HG03159 (cell line): ENCODE measurements at regions not wholly inside any gene's neighbourhood (a gene's known extent, or its start where the extent isn't known, plus 50 kb on each side); places are given as distances from the start of the nearest gene placed in this dataset.
"Not testable (repeated sequence)": the region's sequence is repeated elsewhere in the genome, so short reads cannot be mapped to it uniquely, and the experiment has no call there.

Experiments used
- ATAC-seq: cut with Tn5 transposase; IDR thresholded peaks from one replicate; pipeline ENCODE4 v1.9.1; 2021; ENCODE audit warnings: mild to moderate bottlenecking, moderate library complexity; ENCODE audit not compliant: unreplicated experiment

DNA sequence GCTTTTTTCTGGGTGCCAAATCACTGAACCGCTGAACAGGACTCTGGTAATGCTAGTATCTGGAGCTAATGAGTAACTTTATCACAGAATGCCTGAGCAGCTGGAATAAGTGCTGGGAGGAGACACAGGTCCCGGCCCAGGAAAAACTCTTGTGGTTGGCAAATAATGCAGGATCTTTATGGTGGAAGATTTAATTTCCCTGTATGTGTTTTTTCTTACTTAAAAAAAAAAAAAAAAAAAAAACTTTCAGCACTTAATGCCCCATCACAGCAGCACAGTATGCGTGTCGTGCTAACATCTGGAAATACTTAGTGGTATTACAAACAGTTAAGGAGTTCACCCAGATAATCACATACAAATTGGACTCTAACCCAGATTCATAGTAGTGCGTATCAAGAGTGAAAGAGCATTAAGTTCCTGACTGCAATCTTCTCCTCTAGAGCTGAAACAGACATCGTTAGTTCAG, 220.7 kb downstream of the TOMM20 start:
- ATAC-seq: no peak

DNA sequence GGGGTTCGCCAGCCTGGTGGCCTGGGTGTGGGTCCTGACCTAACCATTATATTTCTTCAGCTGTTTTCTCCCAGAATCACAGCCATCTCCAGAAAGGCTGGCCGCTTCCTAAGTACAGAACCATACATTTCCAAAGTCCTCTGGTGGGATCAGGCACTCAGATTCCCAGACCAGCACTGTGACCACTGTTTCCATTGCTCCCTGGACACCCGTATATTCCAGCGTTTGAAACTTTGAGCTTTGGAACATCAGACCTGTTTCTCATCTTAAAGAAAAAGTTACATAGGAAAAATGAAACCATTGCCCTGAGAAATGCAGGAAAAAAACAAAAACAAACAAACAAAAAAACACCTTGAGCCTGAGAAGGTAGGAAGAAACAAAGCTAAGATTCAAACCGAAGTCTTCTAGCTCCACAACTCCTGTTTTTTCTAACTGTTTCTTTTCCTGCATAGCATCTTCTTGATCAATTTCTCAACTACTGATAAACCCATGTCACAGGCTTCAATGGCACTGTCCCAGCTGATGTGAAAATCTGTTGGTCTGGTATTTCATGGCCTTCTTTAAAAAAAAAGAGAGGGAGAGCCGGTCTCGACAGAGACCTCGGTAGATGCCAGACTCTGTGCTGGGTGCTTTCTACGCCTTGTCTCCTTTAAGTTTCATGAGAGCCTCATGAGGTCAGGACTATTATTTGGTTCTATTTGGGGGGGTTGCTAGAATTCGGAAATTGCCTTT, 221.3 kb downstream of the TOMM20 start:
- ATAC-seq: no peak

DNA sequence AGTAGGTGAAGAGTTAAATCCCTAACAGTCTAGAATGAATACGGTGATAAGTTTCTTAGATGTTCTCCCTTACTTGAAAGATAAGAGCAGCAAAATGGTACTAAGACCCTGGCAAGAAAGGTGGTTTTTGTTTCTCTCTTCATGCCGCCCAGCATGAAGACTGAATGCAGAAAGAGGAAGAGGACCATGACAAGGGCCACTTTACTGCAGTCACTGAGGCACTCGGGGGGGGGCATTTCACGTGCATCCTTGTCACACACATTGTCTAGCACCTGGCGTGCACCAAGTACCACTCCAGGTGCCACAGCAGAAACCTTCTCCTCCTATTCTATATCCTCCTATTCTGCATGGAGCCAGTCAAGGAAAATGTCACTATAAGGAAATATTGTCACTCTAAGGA, 222.0 kb downstream of the TOMM20 start:
- no peak for ATAC-seq

DNA sequence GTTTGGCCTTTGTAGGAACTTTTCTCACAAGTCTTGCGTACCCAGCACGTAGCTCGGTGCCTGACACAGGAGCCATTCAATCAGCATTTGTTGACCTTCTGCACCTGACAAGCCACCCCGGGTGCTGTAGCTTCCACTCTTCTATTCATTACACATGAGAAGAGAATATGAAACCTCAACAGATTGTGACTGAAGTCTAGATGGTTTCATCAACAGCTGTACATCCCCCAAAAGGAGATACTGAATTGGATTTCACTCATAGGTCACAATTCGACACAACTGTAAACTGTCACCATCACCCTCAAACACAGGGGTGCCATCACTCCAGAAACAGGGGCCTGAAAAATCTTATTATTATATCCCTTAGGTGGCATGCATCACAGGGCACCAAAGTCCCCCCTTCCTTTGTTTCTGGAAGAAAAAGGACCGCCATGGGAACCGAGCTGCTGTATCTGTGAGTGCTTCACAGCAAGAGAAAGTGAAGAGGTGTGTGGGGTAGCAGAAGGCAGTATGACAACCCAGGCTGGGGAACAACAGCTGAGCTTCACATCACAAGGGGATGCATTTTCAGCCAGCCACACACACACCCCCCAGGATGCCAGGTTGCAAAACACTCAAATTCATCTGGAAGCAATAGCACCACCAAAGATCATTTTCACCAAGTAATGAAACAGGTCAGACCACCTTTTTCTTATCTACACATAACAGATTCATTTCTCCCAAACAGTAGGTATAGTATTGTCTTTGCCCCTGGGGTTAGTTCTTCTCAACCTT, 225.7 kb downstream of the TOMM20 start:
- no peak for ATAC-seq

DNA sequence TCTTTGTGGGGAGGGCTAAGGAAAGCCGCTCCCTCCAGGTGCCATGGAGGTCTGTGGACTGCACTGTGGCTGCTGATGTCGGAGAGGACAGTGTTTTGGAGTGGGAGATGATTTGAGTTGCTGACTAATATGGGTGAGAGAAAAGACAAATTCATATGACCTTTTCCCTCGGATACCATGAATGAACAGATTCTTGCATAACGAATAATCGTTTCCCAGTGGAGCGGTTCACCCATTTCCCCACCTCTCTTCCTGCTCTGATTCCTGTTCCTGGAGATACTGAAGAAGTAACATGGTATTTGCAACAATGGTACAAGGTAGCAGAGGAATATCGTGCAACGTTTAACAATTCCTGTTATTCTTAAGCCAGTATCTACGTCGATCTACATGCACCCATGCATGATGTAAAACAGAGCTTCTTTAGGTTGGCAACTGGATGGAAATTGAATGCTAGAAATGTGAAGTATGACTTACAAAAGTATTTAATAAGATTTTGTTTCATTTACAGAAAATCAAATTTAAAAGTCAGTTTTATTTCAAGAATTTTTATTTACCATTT, 227.1 kb downstream of the TOMM20 start:
- ATAC-seq: no peak

DNA sequence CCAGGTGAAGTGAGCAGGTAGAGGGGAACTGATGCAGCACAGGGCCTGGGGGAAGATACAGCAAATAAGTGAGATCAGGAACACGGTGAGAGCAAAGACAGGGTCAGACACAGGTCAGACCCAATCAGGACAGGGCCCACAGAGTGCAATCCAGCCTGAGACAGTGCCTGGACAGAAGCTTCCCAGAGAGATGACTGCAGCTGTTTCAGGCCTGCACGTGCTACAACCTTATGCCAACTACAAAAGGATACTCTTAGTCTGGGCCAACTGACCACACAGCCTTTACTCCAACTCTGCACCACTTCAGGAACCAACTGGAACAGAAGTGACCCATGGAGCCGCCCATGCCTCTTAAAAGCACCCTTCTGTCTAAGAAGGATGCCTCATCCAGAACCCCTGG, 228.0 kb downstream of the TOMM20 start:
- no peak for ATAC-seq

DNA sequence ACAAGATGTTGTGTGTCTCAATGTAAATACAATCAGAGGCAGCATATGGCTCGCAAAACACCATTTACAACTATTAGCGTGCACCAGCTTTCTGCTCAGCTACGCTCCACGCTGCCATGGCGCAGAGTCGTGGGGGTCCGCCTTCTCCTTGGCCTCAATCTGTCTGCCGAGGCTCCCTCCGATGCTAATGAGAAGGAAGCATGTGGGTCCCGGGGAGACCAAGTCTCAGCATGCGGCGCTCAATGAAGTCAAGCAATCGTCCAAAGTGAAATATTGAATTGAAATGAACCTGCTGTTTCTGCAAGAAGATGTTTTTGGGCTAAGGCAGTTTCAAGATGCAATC, 228.9 kb downstream of the TOMM20 start:
- no peak for ATAC-seq

DNA sequence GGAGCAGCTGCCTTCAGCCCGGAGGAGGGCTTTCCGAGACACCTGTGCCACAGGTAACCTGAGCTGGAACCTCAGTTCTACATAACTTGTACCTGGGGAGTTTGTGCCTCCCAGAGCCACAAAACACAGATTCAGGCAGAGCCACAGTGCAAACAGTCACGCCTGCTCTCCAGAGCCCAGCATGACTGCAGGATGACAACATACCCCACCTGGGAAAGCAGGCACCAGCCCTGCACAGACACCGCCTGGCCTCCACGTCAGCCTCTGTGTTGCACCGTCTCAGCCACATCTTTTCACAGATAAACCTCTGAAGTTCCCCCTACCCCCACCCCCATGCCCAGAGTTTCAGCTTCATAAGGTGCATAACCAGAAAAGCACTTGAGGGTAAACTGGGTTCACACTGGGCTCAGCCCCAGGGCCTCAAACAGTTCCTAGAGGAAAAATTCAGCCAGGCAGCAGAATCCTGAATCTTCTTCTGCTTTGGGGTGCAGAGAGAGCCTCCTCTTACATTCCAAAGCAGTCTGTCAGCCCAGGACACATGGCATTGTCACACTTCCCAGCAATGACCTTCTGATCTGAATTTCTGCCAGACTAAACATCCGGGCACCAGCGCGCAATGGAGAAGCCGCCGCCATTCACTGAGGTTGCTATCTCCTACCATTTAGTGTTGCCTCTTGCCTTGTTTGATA, 229.5 kb downstream of the TOMM20 start:
- ATAC-seq: no peak

DNA sequence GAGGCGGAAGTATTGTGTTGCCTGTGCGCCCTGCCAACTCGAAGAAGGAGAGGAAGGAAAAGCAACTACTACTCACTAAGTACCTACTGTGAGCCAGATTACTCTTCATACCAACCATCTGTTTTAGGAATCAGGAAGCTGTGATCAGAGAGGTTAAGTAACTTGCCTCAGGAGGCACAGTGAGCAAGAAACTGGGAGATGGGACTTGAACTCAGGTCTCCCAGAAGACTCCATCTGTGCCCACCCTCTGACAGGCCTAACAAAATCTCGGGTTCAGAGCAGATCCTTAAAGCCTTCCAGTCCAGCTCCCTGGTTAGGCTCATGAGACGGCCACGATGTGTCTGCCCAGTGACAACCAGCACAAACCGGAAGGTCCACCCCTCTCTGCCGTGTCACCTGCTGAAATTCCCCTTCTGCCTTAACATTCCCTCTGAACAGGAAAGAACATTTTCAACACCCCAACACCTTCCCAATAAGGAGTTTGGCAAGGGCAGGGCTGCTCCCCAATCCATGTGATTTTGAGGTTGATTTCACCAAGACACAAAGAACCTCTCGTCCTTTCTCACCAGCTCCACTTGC, 230.1 kb downstream of the TOMM20 start:
- no peak for ATAC-seq

DNA sequence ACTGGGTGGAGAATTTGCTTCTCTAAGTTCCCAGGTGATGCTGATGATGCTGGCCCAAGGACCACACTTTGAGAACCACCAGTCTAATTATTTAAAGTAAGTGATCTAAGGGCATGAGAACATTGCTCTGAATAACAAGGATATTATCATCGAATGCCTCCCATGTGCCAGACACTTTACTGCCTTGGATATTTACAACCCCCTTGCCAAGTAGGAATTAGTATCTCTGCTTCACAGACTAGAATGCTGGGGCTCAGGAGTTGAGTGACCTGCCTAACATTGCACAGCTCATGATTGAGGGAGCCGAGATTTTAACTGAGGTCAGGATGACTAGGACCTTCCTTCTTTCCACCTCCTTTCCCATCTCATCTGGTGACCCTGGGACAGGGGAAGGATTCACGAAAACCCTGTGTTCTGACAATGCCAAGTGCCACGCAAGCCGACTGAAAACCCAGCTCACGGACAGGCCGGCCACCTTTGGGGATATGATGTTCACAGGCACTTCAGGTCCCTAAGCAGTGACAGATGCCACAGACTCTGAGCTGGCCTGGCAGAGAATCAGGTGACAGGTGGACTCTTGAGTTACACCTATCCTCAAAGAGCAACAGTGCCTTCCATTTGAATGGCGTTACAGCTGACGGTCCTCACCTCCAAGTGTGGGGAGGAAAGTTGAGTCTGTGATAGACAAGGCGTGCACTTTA, 230.7 kb downstream of the TOMM20 start:
- no peak for ATAC-seq

DNA sequence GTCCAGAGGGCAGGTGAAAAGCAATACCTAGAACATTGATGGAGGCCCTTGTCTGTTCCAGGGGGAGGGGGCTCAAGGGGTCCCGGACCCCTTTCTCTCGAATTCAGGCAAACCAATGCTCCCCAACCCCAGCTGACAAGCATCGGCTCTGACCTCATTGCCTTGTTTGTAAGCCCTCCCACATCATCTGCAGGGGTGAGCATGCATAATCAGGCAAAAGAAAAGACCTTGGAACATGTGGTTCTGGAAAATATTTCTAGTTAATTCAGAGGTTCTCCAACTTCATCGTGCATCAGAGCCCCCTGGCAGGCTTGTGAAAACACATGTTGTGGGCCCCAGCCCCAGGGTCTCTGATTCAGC, 231.3 kb downstream of the TOMM20 start:
- ATAC-seq: no peak

DNA sequence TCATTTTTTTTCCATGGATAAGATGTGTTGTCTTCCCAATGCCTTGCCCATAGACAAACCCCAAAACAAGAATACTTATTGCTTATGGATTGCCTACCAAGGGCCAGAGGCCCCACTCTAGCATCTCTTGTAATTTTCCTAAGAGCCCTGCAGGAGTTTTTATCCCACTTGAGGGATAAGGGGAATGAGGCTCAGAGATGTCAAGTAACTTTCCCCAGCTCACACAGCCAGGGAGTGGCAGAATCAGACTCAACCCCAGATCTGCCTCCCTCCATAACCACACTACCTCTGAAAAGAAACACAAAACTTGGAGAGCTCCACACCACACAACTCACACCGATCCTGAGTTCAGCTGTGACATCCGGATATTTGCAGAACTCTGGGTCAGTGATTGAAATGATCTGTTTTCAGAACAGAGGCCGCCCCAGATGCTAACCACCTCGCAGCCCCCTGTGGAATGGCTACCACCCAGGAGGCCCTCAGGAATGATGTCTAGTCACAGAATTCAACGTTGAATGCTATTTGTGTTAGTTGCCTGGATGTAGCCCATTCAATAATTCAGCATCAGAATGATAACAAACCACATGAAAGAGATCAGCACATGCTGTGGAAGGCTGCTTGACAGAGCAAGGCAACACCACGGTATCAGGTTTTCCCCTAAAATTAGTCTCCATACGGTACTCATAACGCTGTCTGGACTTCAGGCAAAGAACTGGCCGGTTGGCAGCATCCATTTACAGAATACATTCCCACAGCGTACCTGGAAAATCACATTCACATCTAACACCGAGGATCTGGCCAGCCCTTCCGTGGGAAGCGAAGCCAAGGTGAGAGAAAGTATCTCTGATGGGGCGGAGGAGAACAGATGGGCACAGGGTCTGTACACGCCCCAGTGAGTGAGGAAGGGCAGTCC, 231.9 kb downstream of the TOMM20 start:
- no peak for ATAC-seq

DNA sequence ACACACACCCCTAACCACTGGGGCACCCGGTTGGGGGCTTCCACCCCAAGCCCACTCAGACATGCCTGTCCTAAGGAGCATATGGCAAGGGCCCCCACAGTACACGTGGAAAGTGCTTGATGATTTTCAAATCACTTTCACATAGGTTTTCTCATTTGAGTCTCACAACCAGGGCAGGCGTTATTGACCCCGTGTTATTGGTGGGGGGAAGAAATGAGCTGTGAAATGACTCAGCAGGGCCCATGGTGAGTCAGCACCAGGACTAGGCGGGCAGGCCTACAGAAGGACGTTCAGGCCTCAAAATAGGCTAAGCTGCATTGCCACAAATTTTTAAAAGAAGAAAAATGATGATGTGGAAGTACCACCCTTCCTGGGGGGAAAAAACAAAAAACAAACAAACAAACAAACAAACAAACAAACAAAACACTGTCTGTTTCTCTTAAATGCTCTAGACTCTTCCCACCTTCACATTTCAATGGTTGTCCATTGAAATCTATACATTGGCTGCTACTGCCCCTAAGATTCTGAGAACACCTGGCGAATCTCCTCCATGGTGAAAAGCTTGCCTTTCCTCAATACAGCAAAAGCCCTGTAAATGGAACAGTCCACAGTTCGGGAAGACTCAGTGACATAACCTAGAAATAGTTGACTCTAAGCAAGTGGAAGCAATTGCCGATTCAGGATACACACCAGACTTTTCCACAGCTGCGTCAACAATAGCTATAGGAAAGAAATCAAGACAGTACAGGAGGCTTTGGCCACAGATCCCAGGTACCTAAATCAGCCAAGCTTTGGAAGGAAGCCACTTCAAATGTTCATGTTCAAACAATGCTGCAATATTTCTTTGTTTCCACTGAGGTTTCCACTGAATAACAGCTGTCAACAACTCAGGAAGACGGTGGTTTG, 234.7 kb downstream of the TOMM20 start:
- no peak for ATAC-seq

DNA sequence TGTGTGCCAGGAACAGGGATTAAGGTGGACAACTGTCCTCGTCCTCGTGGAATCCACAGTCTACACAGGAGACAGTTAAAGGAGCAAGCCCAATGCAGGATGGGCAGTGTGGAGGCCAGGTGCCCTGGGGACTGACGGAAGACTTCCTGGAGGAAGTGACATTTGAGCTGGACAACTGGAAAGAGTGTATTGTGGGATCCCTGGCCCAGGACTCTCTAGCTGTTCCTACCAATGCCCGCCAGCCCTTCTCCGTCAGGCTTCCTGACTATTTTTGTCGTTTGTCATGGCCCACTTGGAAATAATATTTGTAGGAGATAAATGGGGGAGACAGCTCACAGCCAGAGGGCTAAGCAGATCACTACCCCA, 235.3 kb downstream of the TOMM20 start:
- ATAC-seq: no peak

DNA sequence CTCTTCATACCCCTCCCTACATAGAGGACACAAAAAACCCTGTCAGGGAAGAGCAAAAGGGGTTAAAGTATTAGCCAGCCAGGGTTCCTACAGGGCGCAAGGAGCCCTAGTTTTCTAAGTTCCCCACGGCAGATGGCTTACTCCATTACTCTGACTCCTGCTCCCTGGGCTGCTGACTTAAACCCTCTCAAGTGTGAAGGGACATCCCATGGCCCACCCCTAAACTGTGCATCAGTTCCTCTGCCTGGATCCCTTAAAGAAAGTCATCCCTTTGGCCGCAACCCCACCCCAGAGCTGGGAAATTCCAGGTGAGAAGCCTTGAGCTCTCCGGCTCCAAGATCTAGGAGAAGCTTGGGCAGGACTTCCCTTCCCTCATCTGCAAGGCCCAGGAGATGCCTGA, 236.0 kb downstream of the TOMM20 start:
- ATAC-seq: no peak

DNA sequence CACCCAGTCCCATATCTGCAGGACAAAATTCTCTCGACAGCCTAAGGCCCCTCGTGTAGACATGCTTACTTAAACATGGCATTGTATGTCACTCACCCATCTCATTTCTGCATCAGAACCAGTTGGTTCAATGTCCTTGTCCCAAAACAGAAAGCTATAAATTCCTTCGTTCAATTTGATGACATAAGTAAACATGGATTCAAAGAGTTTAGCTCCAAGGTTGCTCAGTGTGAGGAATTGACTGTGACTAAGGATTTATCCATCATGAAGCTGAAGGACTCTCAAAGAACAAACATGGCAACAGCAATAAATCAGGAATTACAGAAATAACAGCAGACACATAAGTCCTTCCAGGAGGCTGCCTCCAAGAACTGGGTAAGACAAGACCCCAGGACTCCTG, 237.2 kb downstream of the TOMM20 start:
- ATAC-seq: no peak

DNA sequence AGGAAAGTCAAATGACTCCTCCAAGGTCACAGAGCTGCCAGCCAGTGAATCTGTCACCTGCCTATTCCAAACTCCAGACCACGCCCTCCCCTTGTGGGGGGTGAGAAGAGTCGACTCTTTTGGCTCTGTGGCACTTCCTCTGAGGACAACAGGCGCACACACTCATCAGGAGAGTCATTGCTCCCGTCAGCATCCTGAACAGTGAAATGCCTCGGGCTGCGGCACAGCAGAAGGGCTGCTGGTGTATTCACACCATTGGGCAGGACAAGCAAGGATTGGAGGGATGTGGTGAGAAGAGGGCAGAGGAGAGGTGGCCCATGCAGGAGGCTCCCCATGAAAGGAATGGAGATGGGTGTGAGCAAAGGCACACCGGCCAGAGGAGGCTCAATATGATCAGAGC, 239.0 kb downstream of the TOMM20 start:
- ATAC-seq: no peak

DNA sequence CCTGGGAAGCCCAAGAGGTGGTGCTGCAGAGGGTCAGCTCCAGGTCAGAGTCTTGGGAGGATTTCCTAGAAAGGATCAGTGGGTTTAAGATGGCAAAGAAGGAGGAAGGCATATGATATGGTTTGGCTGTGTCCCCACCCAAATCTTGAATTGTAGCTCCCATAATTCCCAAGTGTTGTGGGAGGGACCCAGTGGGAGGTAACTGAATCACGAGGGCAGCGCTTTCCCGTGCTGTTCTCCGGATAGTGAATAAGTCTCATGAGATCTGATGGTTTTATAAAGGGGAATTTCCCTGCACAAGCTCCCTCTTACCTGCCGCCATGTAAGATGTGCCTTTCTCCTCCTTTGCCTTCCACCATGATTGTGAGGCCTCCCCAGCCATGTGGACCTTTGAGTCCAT, 240.4 kb downstream of the TOMM20 start:
- ATAC-seq: not testable (repeated sequence)
